IPS DF 4.7 (cell line): ENCODE measurements at regions not wholly inside any gene's neighbourhood (a gene's known extent, or its start where the extent isn't known, plus 50 kb on each side); places are given as distances from the start of the nearest gene placed in this dataset.
"Not testable (repeated sequence)": the region's sequence is repeated elsewhere in the genome, so short reads cannot be mapped to it uniquely, and the experiment has no call there.

Source experiments
- DNase-seq: peaks from one replicate; pipeline ENCODE4 v3.0.0-alpha.2; 2013; ENCODE audit warnings: low spot score; ENCODE audit errors: extremely low read depth

DNA sequence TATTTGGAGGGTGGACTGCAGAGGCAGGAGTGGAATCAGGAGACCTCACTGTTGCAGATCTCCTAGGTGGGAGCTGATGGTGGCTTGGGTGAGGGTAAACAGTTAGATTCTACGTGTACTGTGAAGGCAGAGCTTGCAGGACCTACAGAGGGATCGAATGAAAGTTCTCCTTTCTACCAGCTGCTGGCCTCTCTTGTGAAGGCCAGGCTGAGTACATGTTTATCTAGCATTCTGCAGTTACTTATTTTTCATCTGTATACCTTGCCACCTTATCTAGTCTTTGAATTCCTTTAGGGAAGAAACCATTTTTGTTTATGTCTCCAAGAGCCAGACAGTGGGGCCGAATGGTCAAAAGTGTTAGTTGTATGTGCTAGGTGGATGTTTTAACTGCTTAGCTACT is 57.6 kb downstream of the PTTG1 start:
- no peak for DNase-seq

- no peak for DNase-seq
Observed at GRCh38 chr5:160479926-160480325, 58.3 kb downstream of the PTTG1 start.

DNA sequence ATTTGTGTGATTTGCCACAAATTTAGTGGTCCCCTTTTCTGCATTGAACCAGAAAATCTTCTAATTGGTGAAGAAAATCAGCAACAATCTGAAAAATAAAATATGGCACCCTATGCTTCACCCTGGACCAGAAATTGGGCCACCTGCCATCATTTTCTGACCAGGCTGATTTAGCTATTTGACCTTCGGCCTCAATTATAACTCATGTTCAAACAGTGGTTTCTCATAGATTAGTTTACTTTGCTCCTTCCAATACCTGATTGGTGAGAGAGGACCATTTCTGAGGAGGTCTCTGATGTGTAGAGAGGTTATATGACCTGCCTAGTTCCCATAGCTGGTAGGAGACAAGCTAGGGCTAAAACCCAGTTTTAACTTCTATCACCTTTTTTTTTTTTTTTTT is 59.0 kb downstream of the PTTG1 start:
- no peak for DNase-seq

DNA sequence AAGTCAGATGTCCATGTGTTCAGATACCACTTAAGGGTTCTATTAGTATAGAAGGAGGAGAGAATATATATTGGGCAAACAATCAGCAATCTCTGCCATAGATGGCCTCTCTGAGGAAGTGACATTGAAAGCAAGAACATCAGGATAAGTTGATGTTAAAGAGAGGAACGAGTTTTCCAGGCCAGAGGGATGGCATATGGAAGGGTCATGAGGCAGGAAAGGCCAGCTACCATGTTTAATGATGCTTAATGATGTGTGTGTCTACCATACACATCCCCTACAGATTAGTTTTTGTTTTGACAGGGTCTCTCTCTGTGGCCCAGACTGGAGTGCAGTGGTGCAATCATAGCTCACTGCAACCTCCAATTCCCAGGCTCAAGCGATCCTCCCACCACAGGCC is 63.0 kb downstream of the PTTG1 start:
- no peak for DNase-seq

- no peak for DNase-seq
Observed at GRCh38 chr5:160485364-160485969, 63.8 kb downstream of the PTTG1 start.

DNA sequence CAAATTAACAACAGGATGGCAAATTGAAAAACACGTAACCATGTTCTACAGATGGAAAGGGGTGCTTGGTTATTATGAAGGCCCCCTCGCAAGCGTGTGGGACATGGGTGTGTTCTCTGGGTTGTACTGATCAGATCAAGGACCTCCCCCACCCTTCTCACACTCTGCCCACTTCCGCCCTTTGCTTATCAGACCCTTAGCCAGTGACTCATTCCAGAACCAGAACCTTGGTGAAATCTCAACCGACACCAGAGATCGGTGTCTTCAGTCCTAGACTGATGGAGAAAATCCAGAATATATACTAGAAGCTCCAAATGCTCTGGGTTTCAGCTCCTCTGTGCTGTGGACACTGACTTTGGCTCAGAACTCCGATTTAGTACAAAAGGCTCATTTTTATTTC is 64.9 kb downstream of the PTTG1 start:
- no peak for DNase-seq

DNA sequence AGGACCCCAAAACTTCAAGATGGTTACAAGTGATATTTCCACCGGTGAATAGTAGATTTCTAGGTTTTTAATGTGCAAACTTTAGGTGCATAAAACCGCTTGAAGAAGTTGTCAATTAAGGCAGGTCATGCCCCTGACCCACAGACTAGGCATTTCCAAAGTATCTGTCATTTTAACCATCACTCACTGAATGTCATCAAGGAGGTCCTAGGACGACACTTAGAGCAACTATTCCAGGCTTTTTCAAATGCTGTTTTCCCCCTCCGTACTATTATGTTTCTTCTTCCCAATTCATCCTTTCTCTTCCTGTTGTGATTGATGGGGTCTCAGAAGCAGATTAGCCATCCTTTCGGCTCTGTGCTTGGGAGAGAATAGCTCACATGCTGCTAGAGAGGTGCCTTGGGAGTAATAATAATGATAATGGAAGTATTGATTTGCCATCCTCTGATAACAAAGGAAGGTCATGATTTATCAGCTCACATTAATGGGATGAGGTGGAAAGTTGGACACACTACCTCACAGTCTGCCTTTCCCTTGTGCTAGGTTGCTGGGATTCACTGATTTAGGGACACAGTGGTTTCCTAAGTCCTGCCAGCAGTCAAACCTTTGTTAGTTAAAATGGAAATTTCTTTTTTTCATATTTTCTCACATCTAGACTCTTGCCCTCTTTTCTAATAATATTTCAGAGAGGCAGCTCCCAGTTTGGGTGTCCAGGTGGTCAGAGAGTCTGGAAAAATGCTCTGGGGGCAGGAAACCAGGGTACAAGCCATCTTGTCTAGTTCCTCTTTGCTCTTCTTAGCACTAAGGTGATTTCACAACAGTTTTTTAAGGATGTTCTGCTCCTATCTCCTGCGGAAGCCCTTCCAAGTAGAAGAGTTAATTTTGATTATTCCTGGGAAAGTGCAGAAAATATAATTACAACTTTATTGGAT is 67.0 kb downstream of the PTTG1 start:
- no peak for DNase-seq

- DNase-seq: no peak
Observed at GRCh38 chr5:160491438-160491837, 69.8 kb downstream of the PTTG1 start.

DNA sequence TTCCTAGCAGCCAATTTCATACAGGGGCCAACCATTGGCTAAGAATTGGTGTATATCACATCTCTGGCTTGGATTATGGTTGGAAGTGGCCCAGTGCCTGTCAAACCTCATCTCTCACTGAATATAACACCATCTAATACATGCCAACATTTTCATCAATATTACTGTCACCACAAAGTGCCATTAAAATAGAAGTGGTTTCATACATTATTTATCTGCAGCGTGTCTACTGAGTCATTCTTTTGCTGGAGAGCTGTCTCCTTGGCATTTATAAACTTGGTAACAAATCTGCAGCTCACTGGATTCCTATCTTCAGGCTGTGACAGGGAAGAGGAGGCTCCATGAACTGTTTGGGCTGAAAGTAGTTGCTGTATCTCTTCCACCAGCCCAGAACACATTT is 70.9 kb downstream of the PTTG1 start:
- no peak for DNase-seq

DNA sequence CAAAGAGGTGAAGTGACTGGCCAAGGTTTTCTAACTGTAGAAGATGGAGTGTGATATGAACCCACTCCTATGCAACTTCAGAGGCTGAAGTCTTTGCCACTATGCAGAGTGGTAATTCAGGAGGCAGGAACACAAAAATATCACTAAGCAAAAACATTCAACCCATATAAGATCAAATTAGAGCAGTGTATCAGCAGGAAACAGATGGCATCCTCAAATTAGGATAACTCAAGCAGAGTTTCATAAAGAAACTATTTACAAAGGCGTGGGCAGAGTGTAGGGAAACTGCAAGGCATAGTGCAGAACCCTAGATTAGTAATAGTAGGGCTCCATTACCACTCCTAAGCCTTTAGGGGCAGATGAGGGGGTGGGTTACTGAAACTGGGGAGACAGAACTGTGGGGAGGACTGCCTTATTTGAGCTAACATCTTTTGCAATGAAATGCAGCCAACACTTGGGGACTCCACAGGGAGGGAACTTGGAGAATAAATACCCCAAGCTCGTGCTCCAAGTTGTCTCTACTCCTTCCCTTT is 72.2 kb downstream of the PTTG1 start:
- DNase-seq: no peak

GRCh38 chr5:160494451-160494850 is 72.8 kb downstream of the PTTG1 start:
- no peak for DNase-seq

GRCh38 chr5:160496334-160496733 is 74.7 kb downstream of the PTTG1 start:
- no peak for DNase-seq

DNA sequence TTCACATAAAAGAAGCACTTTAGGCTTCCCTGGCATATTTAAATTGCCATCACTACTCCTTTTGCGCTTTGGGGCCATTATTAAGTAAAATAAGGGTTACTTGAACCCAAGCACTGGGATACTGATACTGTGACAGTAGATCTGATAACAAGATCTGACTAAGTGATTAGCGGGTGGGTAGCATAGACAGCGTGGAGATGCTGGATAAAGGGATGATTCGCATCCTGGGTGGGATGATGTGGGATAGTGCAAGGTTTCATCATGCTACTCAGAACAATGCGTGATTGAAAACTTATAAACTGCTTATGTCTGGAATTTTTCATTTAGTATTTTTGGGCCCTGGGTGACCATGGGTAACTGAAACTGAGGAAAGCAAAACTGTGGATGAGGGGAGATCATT is 75.1 kb downstream of the PTTG1 start:
- DNase-seq: no peak

- no peak for DNase-seq
Observed at GRCh38 chr5:160497878-160498277, 76.2 kb downstream of the PTTG1 start.

GRCh38 chr5:160498441-160499043 is 76.9 kb downstream of the PTTG1 start:
- DNase-seq: not testable (repeated sequence)

- DNase-seq: no peak
Observed at GRCh38 chr5:160500786-160501779, 79.4 kb downstream of the PTTG1 start.

DNA sequence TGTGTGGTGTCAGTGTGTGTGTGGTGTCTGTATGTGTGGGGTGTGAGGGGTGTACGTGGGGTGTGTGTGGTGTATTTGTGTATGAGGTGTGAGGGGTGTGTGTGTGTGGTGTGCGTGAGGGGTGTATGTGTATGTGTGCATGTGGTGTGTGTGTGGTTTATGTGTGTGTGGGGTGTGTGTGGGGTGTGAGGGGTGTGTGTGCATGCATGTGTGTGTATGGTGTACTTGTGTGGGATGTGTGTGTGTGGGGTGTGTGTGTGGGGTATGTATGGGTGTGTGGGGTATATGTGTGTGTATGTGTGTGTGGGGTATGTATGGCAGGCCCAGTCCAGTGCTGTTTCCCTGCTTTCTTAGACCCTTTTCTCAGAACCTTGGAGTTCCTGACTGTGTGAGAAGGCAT is 83.3 kb downstream of the PTTG1 start:
- DNase-seq: no peak

GRCh38 chr5:160506006-160507004 is 84.7 kb downstream of the PTTG1 start:
- DNase-seq: no peak

DNA sequence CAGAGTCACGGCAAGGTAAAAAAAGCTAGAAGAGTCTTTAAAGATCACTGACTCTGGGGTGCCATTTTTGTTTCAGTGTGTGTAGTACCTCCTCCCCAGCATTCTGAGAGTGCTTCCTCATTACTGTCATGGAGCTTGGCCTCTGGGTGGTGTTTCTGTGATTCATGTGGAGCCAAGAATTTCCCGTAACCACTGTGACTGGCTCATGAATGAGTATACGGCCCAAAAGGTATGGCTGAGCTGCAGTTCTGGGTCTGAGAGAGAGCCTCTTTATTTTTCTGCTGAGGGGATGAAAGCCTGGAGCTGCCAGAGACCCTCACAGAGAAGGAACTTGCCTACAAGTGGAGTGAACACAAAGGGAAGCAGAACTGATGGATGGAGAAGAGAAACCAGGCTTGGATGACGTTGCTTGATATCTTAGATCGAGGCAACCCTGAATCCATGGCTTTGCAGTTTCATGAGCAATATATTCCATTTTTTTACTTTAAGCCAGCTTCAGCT is 85.6 kb downstream of the PTTG1 start:
- no peak for DNase-seq
